ENCODE measurements at regions not wholly inside any gene's neighbourhood (a gene's known extent, or its start where the extent isn't known, plus 50 kb on each side); places are given as distances from the start of the nearest gene placed in this dataset.
"Not testable (repeated sequence)": the region's sequence is repeated elsewhere in the genome, so short reads cannot be mapped to it uniquely, and the experiment has no call there.

DNA sequence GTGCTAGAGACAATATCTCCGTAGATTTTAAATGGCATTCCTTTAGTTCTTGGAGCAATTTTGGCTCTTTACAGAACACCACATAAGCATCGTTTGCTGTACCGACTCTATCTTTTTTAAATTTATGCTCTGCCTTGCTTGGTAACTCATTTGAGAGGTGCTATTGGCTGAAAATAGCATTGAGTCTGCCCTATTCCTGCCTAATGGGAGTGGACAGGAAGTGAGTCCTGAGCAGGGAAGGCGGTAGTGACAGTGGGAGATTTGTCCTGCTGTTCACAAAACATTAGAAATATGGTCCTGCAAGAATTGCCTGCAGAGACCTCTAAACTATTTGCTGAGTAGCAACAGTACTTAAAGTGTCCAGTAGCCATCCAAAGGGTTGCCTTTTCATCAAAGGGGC is 115.2 kb upstream of the IFNE start:
- no peak for DNase-seq (ENCODE audit: low read depth)

- DNase-seq (ENCODE audit: low read depth), result no peak
Measured at GRCh38 chr9:21598749-21599148, 116.6 kb upstream of the IFNE start.

DNA sequence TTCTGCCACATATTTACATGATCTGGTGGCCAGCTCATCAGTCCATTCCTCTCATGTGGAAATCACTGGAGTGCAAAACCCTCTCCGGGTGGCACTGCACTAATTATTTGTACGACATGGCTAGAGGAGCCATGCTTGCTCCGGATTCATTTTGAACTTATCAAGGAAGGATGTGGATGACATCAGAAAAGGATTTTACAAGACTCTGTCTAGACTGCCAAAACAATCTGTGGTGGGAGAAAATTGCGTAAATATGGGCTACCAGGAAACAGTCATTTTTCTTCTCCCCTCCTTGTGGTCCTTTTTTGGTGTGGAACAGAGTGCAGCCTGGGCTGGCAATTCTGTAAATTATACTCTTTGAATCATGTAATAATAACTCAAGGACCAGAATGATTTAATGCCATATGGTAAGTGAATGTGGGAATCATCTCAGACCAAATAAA is 123.4 kb upstream of the IFNE start:
- peak; percentile 76 for DNase-seq (ENCODE audit: low read depth)

DNA sequence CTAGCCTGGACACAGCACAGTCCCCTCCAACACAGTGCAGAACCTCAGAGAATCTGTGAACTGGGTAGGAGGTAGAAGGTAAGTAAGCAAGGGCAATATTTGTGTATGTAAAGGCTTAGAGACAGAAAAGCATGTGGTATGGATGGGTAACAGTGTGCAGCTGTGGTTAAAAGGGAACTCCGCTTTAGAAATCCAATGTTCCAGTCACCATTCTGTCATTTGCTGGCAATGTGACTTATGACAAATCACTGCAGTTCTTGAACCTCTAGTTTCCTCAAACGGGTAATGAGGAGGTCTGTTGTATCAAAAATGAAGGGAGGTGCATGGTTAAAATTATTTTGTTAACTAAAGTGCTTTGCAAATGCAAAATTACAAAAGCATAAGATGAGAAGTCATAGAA is 125.5 kb upstream of the IFNE start:
- DNase-seq (ENCODE audit: low read depth), result no peak

GRCh38 chr9:21608200-21608599 is 126.1 kb upstream of the IFNE start:
- DNase-seq (ENCODE audit: low read depth), result no peak

GRCh38 chr9:21609506-21609905 is 127.4 kb upstream of the IFNE start:
- no peak for DNase-seq (ENCODE audit: low read depth)

DNA sequence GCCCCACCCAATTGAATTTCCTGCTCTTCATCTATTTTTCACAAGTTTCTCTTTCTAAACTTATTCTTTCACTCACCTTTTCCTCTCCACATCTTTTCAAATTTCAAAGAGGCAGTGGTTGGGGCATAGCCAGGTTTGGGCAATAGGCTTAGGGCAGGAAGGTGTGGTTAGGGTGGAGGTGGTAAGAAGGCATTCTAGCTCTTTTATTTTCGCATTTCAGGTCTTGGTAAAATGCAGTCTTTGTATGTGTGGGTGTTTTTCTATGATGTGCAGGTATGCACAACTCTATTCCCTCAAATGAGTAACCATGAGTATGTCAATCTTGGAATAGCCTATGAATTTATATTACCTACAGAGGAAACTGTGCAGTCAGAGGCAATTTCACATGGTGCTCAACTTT is 129.8 kb upstream of the IFNE start:
- no peak for DNase-seq (ENCODE audit: low read depth)

GRCh38 chr9:21615018-21615417 is 132.9 kb upstream of the IFNE start:
- no peak for DNase-seq (ENCODE audit: low read depth)

- DNase-seq (ENCODE audit: low read depth), result no peak
Measured at GRCh38 chr9:21615446-21615845, 133.3 kb upstream of the IFNE start.

DNA sequence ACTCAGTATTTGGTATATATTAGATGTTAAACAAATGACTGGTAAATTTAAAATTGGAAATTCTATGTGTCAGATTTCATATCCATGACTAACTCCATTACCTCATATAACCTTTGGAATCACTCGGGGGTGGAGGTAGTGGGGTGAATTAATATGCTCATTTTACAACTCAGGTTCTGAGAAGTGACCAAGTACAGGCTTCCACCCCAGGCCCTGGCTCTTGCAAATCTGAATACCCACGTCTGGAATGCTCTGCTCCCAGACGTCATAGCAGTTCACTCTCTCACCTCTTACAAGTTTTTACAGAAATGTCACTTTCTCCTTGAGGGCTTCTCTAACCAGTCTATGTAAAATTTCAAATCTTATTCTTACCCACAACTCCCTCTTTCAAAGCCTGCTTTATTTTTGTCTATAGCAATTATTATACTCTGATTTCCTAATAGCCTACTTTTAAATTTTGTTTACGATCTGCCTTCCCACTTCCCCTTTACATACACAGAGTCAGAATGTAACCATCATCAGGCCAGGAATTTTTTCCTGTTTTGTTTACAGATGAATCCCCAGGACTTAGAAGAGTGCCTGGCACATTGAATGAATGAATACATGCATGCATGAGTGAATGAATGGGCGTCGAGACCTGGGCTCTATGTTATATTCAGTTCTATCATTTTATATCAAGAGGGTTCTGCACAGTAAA is 134.1 kb upstream of the IFNE start:
- peak; percentile 67 for DNase-seq (ENCODE audit: low read depth)

DNA sequence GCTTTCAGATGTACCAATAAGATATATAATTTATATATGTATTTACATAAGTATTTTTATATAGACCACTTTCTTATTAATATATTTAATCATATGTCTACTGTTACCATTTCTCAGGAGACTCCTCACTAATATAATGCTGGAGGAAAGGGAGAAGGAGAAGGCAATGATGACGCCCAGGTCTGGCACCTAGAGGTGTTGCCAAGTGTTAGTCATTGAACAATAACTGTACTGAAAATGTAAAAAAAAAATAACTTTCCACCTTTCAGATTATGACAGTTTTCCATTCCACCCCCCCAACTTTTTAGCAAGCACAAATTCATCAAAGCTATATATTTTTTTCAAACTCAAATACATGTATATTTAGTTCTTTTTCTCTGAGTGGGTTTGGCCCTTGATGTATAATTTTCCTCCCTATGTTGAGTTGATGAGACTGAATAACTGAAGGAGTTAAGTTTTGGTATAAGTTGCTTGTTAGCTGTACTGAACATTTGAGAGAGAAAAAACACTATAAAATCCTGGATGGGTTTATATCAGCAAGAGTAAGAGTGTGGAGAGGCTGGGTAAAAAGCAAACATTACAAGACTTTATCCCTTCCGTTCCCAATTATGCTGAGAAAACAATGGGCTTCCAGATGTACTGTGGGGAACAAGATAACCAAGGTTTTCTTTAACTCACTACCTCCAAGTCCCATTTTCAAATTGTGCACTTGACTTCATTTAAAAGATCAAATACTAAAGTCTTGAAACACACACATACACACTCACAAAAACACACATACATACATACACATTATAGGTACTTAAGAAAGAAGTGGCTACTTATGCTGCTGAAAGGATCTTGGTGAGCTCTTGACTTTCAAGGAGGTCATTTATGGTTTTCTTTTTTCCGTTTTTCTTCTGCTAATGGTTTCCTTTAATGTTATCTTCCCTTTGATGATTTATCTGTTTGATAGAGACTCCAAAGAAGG is 142.8 kb upstream of the IFNE start:
- DNase-seq (ENCODE audit: low read depth), result no peak

DNA sequence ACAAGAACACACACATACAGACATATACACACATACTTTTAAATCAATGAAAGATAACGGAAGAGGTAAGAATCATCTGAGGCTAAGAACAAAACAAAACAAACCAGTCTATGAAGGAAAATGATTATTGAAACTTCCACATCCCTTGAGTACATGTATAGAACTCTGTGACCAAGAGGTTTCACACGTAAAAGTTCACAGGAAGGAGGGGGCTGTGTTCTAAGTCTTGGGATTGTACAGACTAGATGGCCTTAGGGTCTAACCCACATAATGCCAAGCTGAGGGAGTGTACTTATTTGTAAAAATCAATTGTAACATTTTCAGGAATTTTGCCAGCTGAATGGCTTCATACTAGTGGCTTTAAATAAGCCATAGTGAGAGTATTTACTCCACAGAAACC is 144.4 kb upstream of the IFNE start:
- DNase-seq (ENCODE audit: low read depth), result no peak

DNA sequence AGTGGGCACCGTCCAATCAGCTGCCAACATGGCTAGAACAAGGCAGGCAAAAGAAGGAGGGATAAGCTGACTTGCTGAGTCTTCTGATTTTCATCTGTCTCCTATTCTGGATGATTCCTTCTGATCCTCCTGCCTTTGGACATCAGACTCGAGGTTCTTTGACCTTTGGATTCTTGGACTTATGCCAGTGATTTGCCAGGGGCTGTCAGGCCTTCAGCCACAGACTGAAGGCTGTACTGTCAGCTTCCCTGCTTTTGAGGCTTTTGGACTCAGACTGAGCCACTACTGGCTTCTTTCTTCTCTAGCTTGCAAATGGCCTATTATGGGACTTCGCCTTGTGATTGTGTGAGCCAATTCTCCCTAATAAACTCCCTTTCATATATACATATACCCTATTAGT is 146.8 kb upstream of the IFNE start:
- not testable (repeated sequence) for DNase-seq (ENCODE audit: low read depth)

DNA sequence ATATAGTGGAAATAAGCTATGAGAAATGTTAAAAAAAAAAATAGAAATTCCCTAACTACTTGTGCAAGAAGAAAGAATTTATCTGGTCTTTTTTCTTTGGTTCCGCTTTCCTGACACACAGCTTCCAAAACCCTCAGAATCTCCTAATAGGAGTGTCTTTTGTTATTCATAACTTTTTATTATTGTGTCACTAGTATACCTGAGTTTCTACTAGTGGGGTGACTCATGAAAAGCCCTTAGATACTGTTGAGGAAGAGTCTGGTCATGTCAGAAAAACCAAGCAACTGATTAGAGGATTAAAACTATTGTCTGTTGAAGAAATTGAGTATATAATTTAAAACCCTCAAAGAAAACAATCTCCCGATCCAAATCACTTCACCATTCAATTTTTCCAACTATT is 152.8 kb upstream of the IFNE start:
- DNase-seq (ENCODE audit: low read depth), result no peak

DNA sequence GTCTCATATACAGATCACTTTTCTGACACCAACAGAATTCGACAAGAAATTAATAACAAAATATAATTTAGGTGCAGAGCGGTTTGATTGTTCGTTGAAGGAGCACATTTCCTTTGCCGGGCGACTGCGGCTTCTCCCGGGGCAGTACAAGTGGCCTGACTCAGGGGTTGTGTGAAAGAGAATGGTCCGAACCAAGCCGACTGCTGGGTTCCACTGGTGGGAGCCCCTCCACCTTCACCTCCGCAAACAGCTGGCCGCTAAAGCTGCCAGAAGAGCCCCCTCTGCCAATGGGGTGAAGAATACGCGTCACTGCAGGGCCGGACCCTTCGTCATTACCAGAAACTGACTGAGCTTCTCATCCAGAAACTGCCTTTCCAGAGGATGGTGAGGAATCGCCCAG is 156.0 kb upstream of the IFNE start:
- DNase-seq (ENCODE audit: low read depth), result no peak

- no peak for DNase-seq (ENCODE audit: low read depth)
Measured at GRCh38 chr9:21653091-21653490, 149.3 kb upstream of the MTAP start.

DNA sequence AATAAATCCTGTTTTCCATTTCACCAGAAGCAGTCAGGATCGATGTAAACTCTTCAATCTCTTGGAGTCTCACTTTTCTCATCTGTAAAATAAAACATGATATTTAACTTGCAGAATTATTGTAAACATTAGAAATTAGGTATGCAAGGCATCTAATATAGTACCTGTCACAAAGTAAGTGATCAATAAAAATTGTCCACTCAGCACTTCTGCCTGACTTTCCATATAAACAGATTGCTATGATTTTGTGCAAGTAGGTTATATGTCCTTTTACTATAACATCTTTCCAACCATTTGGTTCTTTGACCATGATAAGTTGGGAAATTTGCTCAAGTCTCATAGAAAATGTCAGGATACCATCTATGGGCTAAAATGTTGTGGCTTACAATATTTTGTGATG is 148.8 kb upstream of the MTAP start:
- DNase-seq (ENCODE audit: low read depth), result no peak

DNA sequence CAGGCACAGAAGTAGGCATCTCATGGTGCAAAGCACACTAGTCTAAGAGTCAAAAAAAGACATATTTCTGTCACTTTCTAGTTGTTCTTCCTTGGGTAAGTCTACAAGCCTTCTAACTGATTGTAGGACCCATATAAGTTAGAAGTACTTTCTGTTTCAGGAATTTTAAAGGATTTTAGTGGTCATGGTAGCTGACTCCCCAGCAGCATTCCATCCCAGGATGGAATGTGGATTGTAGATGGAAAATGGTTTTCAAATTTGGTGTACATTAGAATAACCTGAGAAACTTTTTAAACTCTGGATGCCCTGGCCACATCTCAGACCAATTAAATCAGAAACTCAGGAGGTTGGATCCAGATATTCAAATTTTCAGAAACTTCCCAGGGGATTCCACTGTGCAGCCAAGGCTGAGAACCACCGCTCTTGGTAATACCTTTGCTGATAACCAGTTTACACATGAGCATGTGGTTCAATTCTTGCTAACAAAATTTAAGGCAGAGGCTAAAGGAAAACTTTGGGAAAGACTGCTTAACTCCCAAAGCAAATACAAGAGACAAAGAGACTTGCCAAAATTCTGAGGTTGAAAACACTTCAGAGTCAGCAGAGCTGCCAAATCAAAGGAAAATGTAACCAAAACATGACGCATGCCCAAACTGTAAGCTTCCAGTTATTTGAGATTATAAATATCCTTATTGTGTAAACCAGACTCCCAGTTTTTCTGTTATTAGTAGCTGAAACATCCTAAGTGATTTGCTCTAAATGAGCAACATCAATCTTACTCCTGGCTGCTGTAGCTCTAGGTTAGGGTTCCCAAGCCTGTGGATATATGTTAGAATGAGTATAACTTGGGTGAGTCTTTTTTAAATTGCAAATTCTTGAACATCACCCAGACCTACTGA is 145.4 kb upstream of the MTAP start:
- peak; percentile 40 for DNase-seq (ENCODE audit: low read depth)

GRCh38 chr9:21657966-21658667 is 144.3 kb upstream of the MTAP start:
- no peak for DNase-seq (ENCODE audit: low read depth)

DNA sequence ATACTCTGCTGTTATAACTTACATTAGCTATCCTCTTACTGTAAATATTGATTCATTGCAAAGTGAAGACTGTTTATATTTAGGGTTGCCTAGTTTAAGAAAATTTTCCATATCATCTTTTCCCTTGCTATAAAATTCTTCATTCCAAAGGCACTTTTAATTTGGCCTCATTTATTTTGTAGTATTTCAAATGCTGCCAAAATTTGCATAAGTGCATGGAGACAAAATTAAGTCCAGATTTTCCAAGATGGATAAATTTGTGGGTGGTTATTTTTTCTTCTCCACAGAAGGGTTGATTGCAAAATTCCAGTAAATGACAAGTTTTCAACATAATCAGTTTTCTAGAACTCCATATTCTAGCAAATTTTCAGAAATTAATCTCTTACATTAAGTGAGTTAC is 141.5 kb upstream of the MTAP start:
- DNase-seq (ENCODE audit: low read depth), result no peak

- no peak for DNase-seq (ENCODE audit: low read depth)
Measured at GRCh38 chr9:21661626-21662025, 140.8 kb upstream of the MTAP start.

DNA sequence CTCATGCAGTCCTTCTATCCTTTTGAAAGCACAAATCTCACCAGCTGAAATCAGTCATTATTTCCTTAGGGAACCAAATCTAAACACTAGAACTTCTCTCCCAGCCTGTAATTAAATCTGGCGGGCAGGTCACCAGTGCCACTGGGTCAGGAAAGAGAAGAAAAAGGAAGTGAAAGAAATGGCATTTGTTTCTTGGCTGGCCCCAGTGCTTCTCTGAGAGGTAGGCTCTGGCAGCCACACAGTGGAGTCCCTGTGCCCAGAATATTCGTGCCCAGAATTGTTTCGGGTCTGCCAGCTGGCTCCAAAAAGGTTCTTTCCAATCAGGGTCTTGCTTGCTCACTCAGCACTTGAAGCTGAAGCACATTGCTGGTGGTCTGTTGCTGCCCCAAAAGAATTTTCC is 133.9 kb upstream of the MTAP start:
- DNase-seq (ENCODE audit: low read depth), result no peak

Data from GM04504 (cell line).